GM18873 (cell line): ENCODE measurements at regions not wholly inside any gene's neighbourhood (a gene's known extent, or its start where the extent isn't known, plus 50 kb on each side); places are given as distances from the start of the nearest gene placed in this dataset.
"Not testable (repeated sequence)": the region's sequence is repeated elsewhere in the genome, so short reads cannot be mapped to it uniquely, and the experiment has no call there.

Source experiments
- ATAC-seq: cut with Tn5 transposase; IDR thresholded peaks from one replicate; pipeline ENCODE4 v1.9.1; 2021; ENCODE audit warnings: mild to moderate bottlenecking, moderate library complexity, moderate number of reproducible peaks; ENCODE audit not compliant: unreplicated experiment, low FRiP score

GRCh38 chr7:110397927-110398660 is 692.8 kb upstream of the LRRN3 start:
- no peak for ATAC-seq

DNA sequence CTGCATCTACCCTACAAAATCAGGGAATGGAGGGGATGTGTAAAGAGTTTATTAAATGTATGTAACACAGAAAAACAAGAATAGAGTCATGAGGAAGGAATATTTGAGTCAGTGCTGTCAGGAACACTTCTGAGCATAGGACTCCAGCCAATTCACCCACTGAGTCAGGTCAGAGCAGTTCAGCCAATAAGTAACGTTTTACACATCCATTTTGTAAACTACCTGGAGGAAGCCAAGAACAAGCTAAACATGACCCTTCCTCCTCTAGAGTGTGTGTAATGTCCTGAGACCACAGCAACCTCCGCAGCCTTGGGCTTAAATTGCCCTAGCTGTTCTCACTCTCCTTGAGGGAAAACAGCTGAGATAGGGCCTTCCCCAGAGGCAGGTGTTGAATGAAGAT is 691.5 kb upstream of the LRRN3 start:
- no peak for ATAC-seq

DNA sequence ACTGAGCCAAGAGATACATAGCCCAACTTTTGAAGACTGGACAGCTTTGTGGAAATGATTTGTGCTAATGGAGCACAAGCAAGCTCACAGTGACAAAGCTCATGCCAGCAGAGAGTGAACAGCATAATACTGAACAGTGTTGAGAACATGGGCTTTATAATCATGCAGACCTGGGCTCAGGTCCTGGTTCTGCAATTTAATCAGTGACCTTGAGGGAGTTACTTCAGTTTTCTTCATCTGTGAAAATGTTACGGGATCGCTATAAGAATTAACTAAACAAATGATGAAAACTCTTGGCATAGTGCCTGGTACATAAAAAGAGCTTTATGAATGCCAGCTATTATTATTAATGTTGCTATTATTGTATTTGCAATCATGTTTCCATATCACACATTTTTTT is 690.5 kb upstream of the LRRN3 start:
- ATAC-seq, result no peak

- no peak for ATAC-seq
These were observed 683.7 kb upstream of the LRRN3 start for GRCh38 chr7:110407242-110407641.

GRCh38 chr7:110407706-110408105 is 683.2 kb upstream of the LRRN3 start:
- ATAC-seq, result no peak

DNA sequence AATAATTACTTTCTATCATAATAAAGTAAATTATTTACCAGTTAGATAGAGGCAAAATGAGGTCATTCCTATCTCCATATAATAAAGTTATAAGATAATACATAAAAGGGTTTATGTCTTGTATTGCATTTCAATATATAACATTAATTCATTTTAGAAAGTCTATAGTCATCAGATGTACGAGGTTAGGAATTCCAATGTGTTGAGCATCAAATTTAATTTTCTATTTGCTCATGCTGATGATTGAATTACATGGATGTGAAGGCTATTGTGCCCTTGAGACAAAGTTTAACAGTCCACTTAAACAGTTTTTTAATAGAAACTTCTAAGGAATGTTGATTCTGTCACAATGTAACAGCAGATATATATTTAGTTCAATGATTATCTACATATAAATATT is 678.3 kb upstream of the LRRN3 start:
- ATAC-seq, result no peak

DNA sequence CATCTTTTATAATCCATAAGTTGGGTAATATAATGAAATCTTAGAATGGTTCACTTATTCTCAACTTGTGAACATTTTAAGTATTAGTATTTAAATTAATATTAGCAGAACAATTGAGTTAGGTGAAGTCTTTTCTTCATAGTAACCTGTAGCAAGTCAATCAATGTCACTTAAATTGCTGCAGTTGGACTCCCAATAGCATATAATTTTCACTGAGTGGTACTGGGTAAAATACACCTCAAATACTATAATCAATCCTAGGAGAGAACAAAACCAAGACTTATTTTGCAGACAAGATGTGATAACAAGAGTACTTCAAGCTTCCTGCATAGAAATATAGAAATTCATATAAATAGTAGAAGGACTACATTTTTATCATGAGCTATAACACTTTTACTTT is 677.9 kb upstream of the LRRN3 start:
- ATAC-seq, result no peak

DNA sequence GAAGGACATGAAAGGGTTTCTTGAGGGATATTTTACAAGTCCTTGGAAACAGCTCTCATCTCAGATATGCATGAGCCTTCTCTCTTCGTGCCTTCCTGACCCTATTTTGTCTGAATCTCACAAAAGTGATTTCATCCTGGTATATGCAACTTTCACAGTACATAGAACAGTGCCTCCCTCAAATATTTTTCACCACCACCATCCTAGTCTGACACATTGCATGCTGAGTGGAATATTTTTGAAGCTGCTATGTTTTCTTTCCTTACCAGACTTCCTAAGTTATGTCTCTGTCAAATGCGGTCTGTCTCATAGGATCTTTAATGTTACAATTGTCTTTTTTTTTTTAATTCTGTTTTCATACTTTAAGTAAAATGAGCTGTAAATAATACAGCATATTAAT is 673.3 kb upstream of the LRRN3 start:
- ATAC-seq, result no peak

DNA sequence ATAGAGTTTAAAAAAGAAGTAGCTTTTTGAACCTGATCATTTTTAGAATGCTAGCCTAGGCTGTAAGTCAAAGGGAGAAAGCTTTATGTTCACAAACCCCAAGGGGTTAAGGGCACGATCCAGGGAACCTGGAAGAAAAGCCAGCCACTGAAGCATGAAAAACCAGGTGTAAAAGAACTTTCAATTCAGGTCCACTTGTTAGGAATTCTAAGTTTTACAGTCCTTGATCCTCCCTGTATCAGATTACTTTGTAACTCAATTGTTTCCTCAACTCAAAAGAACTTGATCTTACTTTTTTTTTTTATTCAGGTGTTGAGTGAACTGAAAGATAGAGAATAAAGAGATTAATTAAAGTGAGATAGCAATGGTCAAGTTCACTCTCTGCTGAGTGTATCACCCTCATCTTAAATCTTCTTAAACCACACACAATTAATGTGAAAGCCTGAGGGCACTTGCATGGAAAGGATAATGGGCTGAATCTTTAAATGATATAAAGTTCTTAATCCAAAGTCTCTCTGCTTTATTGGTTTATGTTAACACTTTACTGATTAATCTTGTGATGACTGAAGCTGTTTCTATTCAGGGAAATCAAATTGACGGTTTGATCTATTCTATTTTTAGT is 672.2 kb upstream of the LRRN3 start:
- ATAC-seq, result no peak

DNA sequence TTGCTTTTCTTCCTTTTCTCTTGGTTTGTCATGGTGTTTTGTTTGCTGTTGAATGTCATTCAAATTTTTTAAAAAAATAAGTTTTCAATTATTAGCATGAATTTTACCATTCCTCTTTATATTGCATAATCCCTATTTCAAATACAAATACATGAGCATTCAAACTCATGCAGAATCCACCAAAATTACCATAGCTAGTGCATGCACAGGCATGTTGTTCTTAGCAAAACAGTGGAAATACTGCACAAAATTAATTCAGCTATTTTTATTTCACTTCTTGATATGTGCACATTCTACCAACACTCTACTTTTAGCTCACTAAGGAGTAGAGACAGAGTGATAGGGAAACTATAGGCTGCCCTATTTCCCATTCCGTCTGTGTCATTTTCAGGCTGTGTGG is 670.1 kb upstream of the LRRN3 start:
- no peak for ATAC-seq

DNA sequence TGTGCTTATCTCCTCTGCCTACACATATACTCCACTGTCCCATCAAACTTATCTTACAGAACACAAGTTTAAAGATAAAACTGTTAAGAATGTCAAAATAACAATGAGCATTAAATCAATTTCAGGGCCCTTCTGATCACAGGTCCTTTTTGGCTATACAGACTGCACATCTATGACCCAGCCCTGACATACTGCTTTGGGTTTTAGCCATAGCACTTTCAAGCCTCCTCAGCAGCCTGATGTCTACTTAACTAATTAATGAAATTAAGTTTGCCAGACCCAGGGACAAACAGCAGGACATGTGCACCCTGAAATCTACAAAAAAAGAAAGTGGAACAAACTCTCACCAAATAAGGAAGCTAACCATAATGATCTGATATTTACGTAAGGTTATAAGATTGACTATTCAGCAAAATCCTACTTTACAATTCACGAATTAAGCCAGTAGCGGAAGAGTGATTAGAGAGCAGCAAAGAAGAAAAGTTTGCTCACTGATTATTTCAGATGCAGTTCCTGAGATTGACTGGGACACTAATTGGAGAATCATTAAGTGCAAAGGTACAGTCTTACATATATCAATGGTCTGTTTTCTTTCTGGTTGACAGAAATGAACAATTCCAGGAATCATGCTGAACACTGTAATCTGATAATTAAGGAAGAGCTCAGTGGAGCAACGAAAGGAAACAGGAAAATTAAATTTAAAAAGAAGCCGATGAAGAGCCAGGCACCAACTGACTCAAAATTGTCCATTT is 669.3 kb upstream of the LRRN3 start:
- ATAC-seq, result no peak

- no peak for ATAC-seq
These were observed 658.8 kb upstream of the LRRN3 start for GRCh38 chr7:110432061-110432553.

- not testable (repeated sequence) for ATAC-seq
These were observed 652.0 kb upstream of the LRRN3 start for GRCh38 chr7:110438926-110439325.

DNA sequence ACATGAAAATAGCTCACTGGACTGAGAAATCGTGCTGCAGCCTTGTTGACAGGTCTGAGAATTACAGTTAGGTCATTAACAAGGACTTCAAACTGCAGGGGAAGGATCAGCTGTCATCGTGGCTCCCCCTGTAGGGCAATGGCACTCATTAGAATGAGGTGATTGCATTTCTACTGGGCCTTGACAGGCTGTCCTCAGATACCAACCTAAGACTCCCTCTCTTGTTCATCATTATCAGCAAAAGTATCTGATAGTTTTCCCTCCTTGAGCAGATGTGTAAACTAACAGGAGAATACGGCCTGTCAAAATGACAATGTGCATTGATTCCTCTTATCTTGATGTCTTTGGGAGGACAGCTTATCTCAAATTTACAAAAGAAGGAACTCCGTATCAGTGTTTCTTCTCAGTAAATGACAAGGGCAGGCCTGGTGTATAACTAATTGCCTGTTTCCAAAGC is 648.5 kb upstream of the LRRN3 start:
- no peak for ATAC-seq

- no peak for ATAC-seq
These were observed 644.3 kb upstream of the LRRN3 start for GRCh38 chr7:110446658-110447057.

DNA sequence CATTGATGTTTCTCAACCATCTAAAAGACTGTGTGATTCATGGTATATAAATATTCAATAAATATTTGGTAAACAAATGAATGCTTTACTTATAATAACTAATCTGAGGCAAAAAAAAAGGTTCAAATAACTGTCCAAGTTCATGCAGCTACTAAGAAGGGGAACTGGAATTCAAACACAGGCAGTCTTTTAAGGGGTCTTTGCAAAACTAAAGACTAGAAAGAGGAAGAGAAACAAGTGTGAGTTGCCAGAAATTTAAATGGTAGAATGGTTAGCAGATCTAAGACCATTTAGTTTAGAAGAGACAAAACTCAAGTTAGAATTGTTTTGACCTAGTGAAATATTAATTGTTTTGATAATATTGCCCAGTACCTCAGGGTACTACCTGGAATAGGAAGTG is 642.0 kb upstream of the LRRN3 start:
- ATAC-seq, result no peak

DNA sequence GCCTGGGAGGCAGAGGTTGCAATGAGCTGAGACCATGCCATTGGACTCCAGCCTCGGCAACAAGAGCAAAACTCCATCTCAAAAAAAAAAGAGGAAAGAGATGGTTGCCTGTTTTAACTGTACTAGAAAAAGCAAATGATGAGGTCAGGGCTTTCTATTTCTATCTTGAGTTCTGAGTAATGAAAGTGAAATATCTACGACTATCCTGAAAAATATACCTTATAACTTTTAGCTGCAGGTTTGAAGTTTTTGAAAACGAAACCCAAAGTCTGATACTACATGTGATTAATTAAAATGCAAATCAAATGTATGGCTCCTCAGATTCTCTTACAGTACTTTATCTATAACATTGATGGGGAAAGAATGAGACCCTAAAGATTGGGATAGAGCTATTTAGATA is 636.2 kb upstream of the LRRN3 start:
- no peak for ATAC-seq

- no peak for ATAC-seq
These were observed 629.3 kb upstream of the LRRN3 start for GRCh38 chr7:110461621-110462020.

DNA sequence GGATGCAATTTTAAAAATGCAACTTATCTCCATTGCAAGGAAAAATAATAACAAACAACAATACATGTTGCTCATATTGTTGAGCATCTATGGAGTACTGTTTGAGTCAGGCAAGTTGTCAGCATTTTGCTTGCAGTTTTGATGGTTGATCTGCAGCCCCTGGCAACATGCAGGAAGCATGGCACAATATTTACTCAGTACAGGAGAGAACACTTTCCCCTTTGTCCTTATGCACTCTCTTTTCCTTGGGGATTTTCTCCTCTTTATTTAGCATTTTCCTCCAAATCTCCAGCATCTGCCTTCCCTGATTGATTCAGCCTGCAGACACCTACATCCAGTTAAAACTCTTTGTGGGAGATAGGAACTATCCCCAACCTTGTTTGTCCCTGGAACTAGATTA is 620.5 kb upstream of the LRRN3 start:
- ATAC-seq, result no peak

DNA sequence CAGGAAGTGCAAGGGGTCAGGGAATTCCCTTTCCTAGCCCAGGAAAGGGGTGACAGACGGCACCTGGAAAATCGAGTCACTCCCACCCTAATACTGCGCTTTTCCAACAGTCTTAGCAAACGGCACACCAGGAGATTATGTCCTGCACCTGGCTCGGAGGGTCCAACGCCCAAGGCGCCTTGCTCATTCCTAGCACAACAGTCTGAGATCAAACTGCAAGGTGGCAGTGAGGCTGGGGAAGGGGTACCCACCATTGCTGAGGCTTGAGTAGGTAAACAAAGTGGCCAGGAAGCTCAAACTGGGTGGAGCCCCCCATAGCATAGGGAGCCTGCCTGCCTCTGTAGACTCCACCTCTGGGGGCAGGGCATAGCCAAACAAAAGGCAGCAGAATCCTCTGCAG is 618.5 kb upstream of the LRRN3 start:
- not testable (repeated sequence) for ATAC-seq

- no peak for ATAC-seq
These were observed 610.0 kb upstream of the LRRN3 start for GRCh38 chr7:110480964-110481363.
